ENCODE measurements at regions not wholly inside any gene's neighbourhood (a gene's known extent, or its start where the extent isn't known, plus 50 kb on each side); places are given as distances from the start of the nearest gene placed in this dataset.

- DNase-seq (ENCODE audit: low spot score): no peak
- TF ChIP-seq CTCF (IDR thresholded peaks at IDR 0.05; ENCODE audit: extremely low read depth, missing control alignments): no peak
These were observed 55.9 kb downstream of the BAMBI start for GRCh38 chr10:28733245-28733644.

- no peak for DNase-seq (ENCODE audit: low spot score)
- TF ChIP-seq CTCF (IDR thresholded peaks at IDR 0.05; ENCODE audit: extremely low read depth, missing control alignments): no peak
These were observed 56.3 kb downstream of the BAMBI start for GRCh38 chr10:28733647-28734046.

GRCh38 chr10:28734938-28735759, 57.8 kb downstream of the BAMBI start:
- no peak for DNase-seq (ENCODE audit: low spot score)
- TF ChIP-seq CTCF (IDR thresholded peaks at IDR 0.05; ENCODE audit: extremely low read depth, missing control alignments): no peak

- TF ChIP-seq CTCF (IDR thresholded peaks at IDR 0.05; ENCODE audit: extremely low read depth, missing control alignments): no peak
- DNase-seq (ENCODE audit: low spot score): no peak
These were observed 59.8 kb downstream of the BAMBI start for GRCh38 chr10:28737096-28737495.

DNA sequence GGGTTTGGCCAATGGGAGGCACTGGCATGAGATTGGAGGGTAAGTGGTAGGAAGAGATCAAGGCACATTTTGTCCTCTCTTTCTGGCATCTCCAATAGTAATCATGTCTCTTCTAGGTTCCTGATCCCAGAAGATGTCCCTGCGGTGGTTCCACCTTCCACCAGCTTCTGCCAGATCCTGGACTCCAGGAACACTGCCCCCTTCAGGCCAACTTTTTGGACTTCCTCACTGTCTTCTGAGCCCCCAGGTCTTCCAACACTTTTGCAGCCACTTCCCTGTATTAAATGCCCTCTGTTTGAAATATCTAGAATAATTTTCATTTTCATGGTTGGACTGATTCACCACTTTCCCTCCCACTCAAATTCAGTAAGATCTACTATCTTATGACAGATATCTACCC, 60.9 kb downstream of the BAMBI start:
- TF ChIP-seq CTCF (IDR thresholded peaks at IDR 0.05; ENCODE audit: extremely low read depth, missing control alignments): no peak
- no peak for DNase-seq (ENCODE audit: low spot score)

- no peak for DNase-seq (ENCODE audit: low spot score)
- no peak for TF ChIP-seq CTCF (IDR thresholded peaks at IDR 0.05; ENCODE audit: extremely low read depth, missing control alignments)
These were observed 66.3 kb downstream of the BAMBI start for GRCh38 chr10:28743576-28743975.

DNA sequence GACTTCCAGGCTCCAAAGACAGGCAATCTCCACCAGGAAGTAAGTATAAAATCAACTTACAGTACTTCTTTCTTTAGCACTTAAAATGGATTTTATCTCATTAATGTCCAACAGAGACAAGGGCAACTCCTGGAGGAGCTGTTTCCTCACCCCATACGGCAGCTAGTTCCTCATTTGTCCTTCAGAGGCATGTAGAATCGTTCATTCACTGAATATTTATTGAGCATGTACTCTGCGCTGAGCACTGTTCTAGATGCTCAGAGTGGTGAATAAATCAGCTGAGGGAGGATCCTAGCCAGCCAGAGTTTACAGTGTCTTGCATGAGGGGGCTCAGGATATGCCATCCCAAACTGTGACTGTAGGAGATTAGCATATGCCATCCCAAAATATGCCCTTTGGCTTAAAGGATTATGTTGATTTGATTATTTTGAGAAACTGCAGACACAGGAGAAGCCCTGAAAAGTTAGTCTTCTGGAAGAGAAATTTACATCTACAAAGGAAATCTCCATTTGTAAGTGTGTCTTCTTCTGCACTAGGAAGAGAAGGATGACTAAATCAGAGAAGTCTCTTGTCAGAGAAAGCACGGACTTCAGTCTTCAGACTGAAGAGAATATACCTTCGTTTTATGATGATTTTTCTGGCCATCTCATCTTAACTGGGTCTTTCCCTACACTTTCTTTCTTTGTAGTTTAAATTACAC, 66.9 kb downstream of the BAMBI start:
- DNase-seq (ENCODE audit: low spot score): no peak

More for the DNA sequence above, 66.9 kb downstream of the BAMBI start:
- TF ChIP-seq CTCF (IDR thresholded peaks at IDR 0.05; ENCODE audit: extremely low read depth, missing control alignments): no peak
